KOPT-K1 (cell line): ENCODE measurements at regions not wholly inside any gene's neighbourhood (a gene's known extent, or its start where the extent isn't known, plus 50 kb on each side); places are given as distances from the start of the nearest gene placed in this dataset.

Experiments
- H3K27ac ChIP-seq: fragments of 200-600 bp; sonication (generic); 2 replicates; pipeline ENCODE4 v1.5.1; 2016; ENCODE audit warnings: antibody characterized with exemption, mild to moderate bottlenecking, low read depth, low read length; ENCODE audit not compliant: poor library complexity, severe bottlenecking
- H3K36me3 ChIP-seq: fragments of 200-600 bp; sonication (generic); 2 replicates; pipeline ENCODE4 v1.5.1; 2017; ENCODE audit warnings: antibody characterized with exemption, mild to moderate bottlenecking, low read length, moderate library complexity; ENCODE audit not compliant: insufficient read depth
- H3K9me3 ChIP-seq: fragments of 200-600 bp; sonication (generic); 2 replicates; pipeline ENCODE4 v1.5.1; 2017; ENCODE audit warnings: antibody characterized with exemption, low read length, mild to moderate bottlenecking; ENCODE audit not compliant: insufficient read depth, poor library complexity, severe bottlenecking

- no peak overlapping the region for H3K27ac ChIP-seq
Measured at GRCh38 chr15:96247621-96248305, 82.7 kb upstream of the NR2F2 start.

GRCh38 chr15:96252148-96252547, 78.4 kb upstream of the NR2F2 start:
- Histone ChIP-seq H3K27ac (no peak overlapping the region), H3K36me3 (no peaks in the 10 kb centered on the region), H3K9me3 (no peaks in the 10 kb centered on the region)

More at GRCh38 chr15:96247621-96248305, 82.7 kb upstream of the NR2F2 start:
- Histone ChIP-seq H3K9me3 (no peaks in the 10 kb centered on the region), H3K36me3 (no peaks in the 10 kb centered on the region)

- Histone ChIP-seq H3K27ac (no peak overlapping the region), H3K9me3 (no peaks in the 10 kb centered on the region), H3K36me3 (no peaks in the 10 kb centered on the region)
Measured at GRCh38 chr15:96253006-96253747, 77.3 kb upstream of the NR2F2 start.

- Histone ChIP-seq H3K27ac (no peak overlapping the region), H3K36me3 (no peaks in the 10 kb centered on the region), H3K9me3 (no peaks in the 10 kb centered on the region)
Measured at GRCh38 chr15:96254173-96254572, 76.3 kb upstream of the NR2F2 start.

GRCh38 chr15:96255599-96255998, 74.9 kb upstream of the NR2F2 start:
- Histone ChIP-seq H3K36me3 (no peaks in the 10 kb centered on the region), H3K27ac (no peak overlapping the region)

GRCh38 chr15:96261575-96262034, 68.9 kb upstream of the NR2F2 start:
- no peak overlapping the region for H3K27ac ChIP-seq
- H3K9me3 ChIP-seq, result no peaks in the 10 kb centered on the region
- H3K36me3 ChIP-seq, result no peaks in the 10 kb centered on the region

More at GRCh38 chr15:96255599-96255998, 74.9 kb upstream of the NR2F2 start:
- H3K9me3 ChIP-seq, result no peaks in the 10 kb centered on the region

- H3K9me3 ChIP-seq, result no peaks in the 10 kb centered on the region
- H3K36me3 ChIP-seq, result no peaks in the 10 kb centered on the region
- H3K27ac ChIP-seq, result no peak overlapping the region
Measured at GRCh38 chr15:96262097-96262496, 68.4 kb upstream of the NR2F2 start.

- Histone ChIP-seq H3K36me3 (no peaks in the 10 kb centered on the region), H3K27ac (no peak overlapping the region), H3K9me3 (no peaks in the 10 kb centered on the region)
Measured at GRCh38 chr15:96262549-96263489, 67.7 kb upstream of the NR2F2 start.

- Histone ChIP-seq H3K9me3 (no peaks in the 10 kb centered on the region), H3K27ac (no peak overlapping the region), H3K36me3 (no peaks in the 10 kb centered on the region)
Measured at GRCh38 chr15:96264351-96264798, 66.1 kb upstream of the NR2F2 start.

GRCh38 chr15:96264801-96265515, 65.5 kb upstream of the NR2F2 start:
- no peaks in the 10 kb centered on the region for H3K36me3 ChIP-seq
- no peak overlapping the region for H3K27ac ChIP-seq
- H3K9me3 ChIP-seq, result no peaks in the 10 kb centered on the region

GRCh38 chr15:96266456-96266855, 64.0 kb upstream of the NR2F2 start:
- Histone ChIP-seq H3K36me3 (no peaks in the 10 kb centered on the region), H3K9me3 (no peaks in the 10 kb centered on the region), H3K27ac (no peak overlapping the region)

- Histone ChIP-seq H3K27ac (no peak overlapping the region), H3K36me3 (no peaks in the 10 kb centered on the region), H3K9me3 (no peaks in the 10 kb centered on the region)
Measured at GRCh38 chr15:96267463-96267862, 63.0 kb upstream of the NR2F2 start.

GRCh38 chr15:96268442-96269204, 61.9 kb upstream of the NR2F2 start:
- Histone ChIP-seq H3K9me3 (no peaks in the 10 kb centered on the region), H3K36me3 (no peaks in the 10 kb centered on the region), H3K27ac (no peak overlapping the region)
